OCI-M2 (cell line): ENCODE measurements at regions not wholly inside any gene's neighbourhood (a gene's known extent, or its start where the extent isn't known, plus 50 kb on each side); places are given as distances from the start of the nearest gene placed in this dataset.
"Not testable (repeated sequence)": the region's sequence is repeated elsewhere in the genome, so short reads cannot be mapped to it uniquely, and the experiment has no call there.

Experiments
- DNase-seq: peaks from one replicate; lab custom pipeline; 2025; ENCODE audit not compliant: unreplicated experiment; lab: John Stamatoyannopoulos, UW

- no peak for DNase-seq
These were observed 67.7 kb upstream of the SIRPA start for GRCh38 chr20:1827510-1827973.

- no peak for DNase-seq
These were observed 69.2 kb upstream of the SIRPA start for GRCh38 chr20:1825938-1826445.

- DNase-seq: no peak
These were observed 69.7 kb upstream of the SIRPA start for GRCh38 chr20:1825507-1825906.

- no peak for DNase-seq
These were observed 70.4 kb upstream of the SIRPA start for GRCh38 chr20:1824834-1825233.

GRCh38 chr20:1824181-1824580, 71.0 kb upstream of the SIRPA start:
- no peak for DNase-seq

- no peak for DNase-seq
These were observed 71.8 kb upstream of the SIRPA start for GRCh38 chr20:1823450-1823844.

- no peak for DNase-seq
These were observed 72.4 kb upstream of the SIRPA start for GRCh38 chr20:1822564-1823449.

- DNase-seq: no peak
These were observed 74.8 kb upstream of the SIRPA start for GRCh38 chr20:1820138-1821079.

- DNase-seq: no peak
These were observed 75.7 kb upstream of the SIRPA start for GRCh38 chr20:1819311-1820137.

GRCh38 chr20:1818895-1819294, 76.3 kb upstream of the SIRPA start:
- DNase-seq: no peak

GRCh38 chr20:1818247-1818840, 76.9 kb upstream of the SIRPA start:
- no peak for DNase-seq

- DNase-seq: no peak
These were observed 77.5 kb upstream of the SIRPA start for GRCh38 chr20:1817577-1818211.

GRCh38 chr20:1816384-1817381, 78.5 kb upstream of the SIRPA start:
- DNase-seq: no peak

- DNase-seq: no peak
These were observed 79.6 kb upstream of the SIRPA start for GRCh38 chr20:1815502-1816085.

- not testable (repeated sequence) for DNase-seq
These were observed 80.3 kb upstream of the SIRPA start for GRCh38 chr20:1814861-1815260.

- no peak for DNase-seq
These were observed 81.3 kb upstream of the SIRPA start for GRCh38 chr20:1813674-1814635.

- no peak for DNase-seq
These were observed 82.1 kb upstream of the SIRPA start for GRCh38 chr20:1813101-1813529.
